IMR-90 (cell line): ENCODE measurements at regions not wholly inside any gene's neighbourhood (a gene's known extent, or its start where the extent isn't known, plus 50 kb on each side); places are given as distances from the start of the nearest gene placed in this dataset.
A peak's percentile ranks its signal among the peaks of the same experiment; 100 is the strongest.

ENCODE experiments used
- ATAC-seq: fragments of 200-7000 bp; cut with Tn5 transposase; 2 replicates; pipeline ENCODE4 v1.9.1; 2020; ENCODE audit warnings: low read depth, mild to moderate bottlenecking, moderate library complexity
- BruUV-seq: library from RNA; stranded (reverse); fragments of 400-500 nt; replicated peaks from 2 replicates; lab custom pipeline; 2021; lab: Mats Ljungman, UMichigan
- CTCF ChIA-PET: fragments of 300-600 bp; formaldehyde crosslinking; extraction: SDS; loops from one replicate; lab custom pipeline; 2021; ENCODE audit warnings: antibody characterized with exemption; lab: Yijun Ruan, JAX
- POLR2A ChIA-PET: fragments of 300-600 bp; sonication (Branson Sonifier 250); formaldehyde crosslinking; loops from one replicate; lab custom pipeline; 2022; ENCODE audit warnings: antibody characterized with exemption; ENCODE audit not compliant: unreplicated experiment; lab: Charles Lee
- DNase-seq: peaks from one replicate; pipeline ENCODE4 v3.0.0; 2013
- H2AFZ ChIP-seq: replicated peaks from 2 replicates; pipeline ENCODE3; 2013; ENCODE audit warnings: low read length, mild to moderate bottlenecking; ENCODE audit not compliant: poor library complexity
- H2AK5ac ChIP-seq: 2 replicates; pipeline ENCODE4 v1.6.1; 2013; ENCODE audit warnings: low read depth, low read length, inconsistent platforms
- H2AK9ac ChIP-seq: replicated peaks from 2 replicates; pipeline ENCODE3; 2013; ENCODE audit warnings: mild to moderate bottlenecking, low read depth, low read length, moderate library complexity; ENCODE audit not compliant: poor library complexity
- H2BK120ac ChIP-seq: 2 replicates; pipeline ENCODE4 v1.6.1; 2013; ENCODE audit warnings: low read depth, low read length, inconsistent platforms
- H2BK15ac ChIP-seq: 3 replicates; pipeline ENCODE4 v1.6.1; 2013; ENCODE audit warnings: low read depth, low read length, inconsistent platforms
- H2BK20ac ChIP-seq: 2 replicates; pipeline ENCODE4 v1.6.1; 2013; ENCODE audit warnings: low read depth, mild to moderate bottlenecking, inconsistent platforms, low read length, moderate library complexity
- H2BK5ac ChIP-seq: 2 replicates; pipeline ENCODE4 v1.6.1; 2013; ENCODE audit warnings: mild to moderate bottlenecking, low read depth, low read length, inconsistent platforms; ENCODE audit not compliant: poor library complexity, severe bottlenecking
- H3K14ac ChIP-seq: replicated peaks from 2 replicates; pipeline ENCODE4 v1.6.1; 2013; ENCODE audit warnings: low read depth, low read length, inconsistent platforms
- H3K18ac ChIP-seq: 2 replicates; pipeline ENCODE4 v1.6.1; 2013; ENCODE audit warnings: low read depth, low read length, control low read depth
- H3K23ac ChIP-seq: 2 replicates; pipeline ENCODE4 v1.6.1; 2013; ENCODE audit warnings: low read depth, low read length, inconsistent platforms
- H3K27ac ChIP-seq: 2 replicates; pipeline ENCODE4 v1.5.1; 2013; ENCODE audit warnings: mild to moderate bottlenecking, control low read depth, low read length; ENCODE audit not compliant: insufficient read depth
- H3K27me3 ChIP-seq: 2 replicates; pipeline ENCODE4 v1.6.1; 2013; ENCODE audit warnings: low read length; ENCODE audit not compliant: control insufficient read depth, insufficient read depth
- H3K36me3 ChIP-seq: 2 replicates; pipeline ENCODE4 v1.6.1; 2013; ENCODE audit warnings: low read length, mixed read lengths; ENCODE audit not compliant: control insufficient read depth, insufficient read depth
- H3K4ac ChIP-seq: 2 replicates; pipeline ENCODE4 v1.6.1; 2013; ENCODE audit warnings: low read depth, low read length, inconsistent platforms
- H3K4me1 ChIP-seq: 2 replicates; pipeline ENCODE4 v1.6.1; 2013; ENCODE audit warnings: low read length, mixed read lengths; ENCODE audit not compliant: control insufficient read depth, insufficient read depth
- H3K4me2 ChIP-seq: 2 replicates; pipeline ENCODE4 v1.6.1; 2013; ENCODE audit warnings: low read depth, mild to moderate bottlenecking, control low read depth, low read length, moderate library complexity
- H3K4me3 ChIP-seq: 2 replicates; pipeline ENCODE4 v1.5.1; 2013; ENCODE audit warnings: low read depth, mild to moderate bottlenecking, control low read depth, low read length, moderate library complexity; ENCODE audit not compliant: insufficient read depth
- H3K56ac ChIP-seq: 2 replicates; pipeline ENCODE4 v1.6.1; 2013; ENCODE audit warnings: low read length, inconsistent platforms; ENCODE audit not compliant: insufficient read depth; ENCODE audit errors: extremely low read depth
- H3K79me1 ChIP-seq, 2 experiments: 2 replicates each; pipeline ENCODE4 v1.6.1; 2013; ENCODE audit warnings: low read length in 2 of 2, inconsistent platforms in 1 of 2, low read depth in 1 of 2
- H3K9ac ChIP-seq: 2 replicates; pipeline ENCODE4 v1.6.1; 2013; ENCODE audit warnings: low read depth, low read length, control low read depth
- H3K9me1 ChIP-seq: 2 replicates; pipeline ENCODE4 v1.6.1; 2013; ENCODE audit warnings: low read length, inconsistent platforms; ENCODE audit not compliant: insufficient read depth
- H3K9me3 ChIP-seq: 2 replicates; pipeline ENCODE4 v1.6.1; 2013; ENCODE audit warnings: low read length; ENCODE audit not compliant: control insufficient read depth, insufficient read depth
- H4K20me1 ChIP-seq: 2 replicates; pipeline ENCODE4 v1.6.1; 2013; ENCODE audit warnings: low read length, inconsistent platforms; ENCODE audit not compliant: insufficient read depth
- H4K5ac ChIP-seq: 2 replicates; pipeline ENCODE4 v1.6.1; 2013; ENCODE audit warnings: mild to moderate bottlenecking, low read depth, low read length, control low read depth
- H4K8ac ChIP-seq, 2 experiments: 2 replicates each; pipeline ENCODE4 v1.6.1; 2013; ENCODE audit warnings: low read depth in 2 of 2, low read length in 2 of 2, control low read depth in 1 of 2, inconsistent platforms in 1 of 2
- H4K91ac ChIP-seq: 2 replicates; pipeline ENCODE4 v1.6.1; 2013; ENCODE audit warnings: low read depth, low read length, inconsistent platforms; ENCODE audit not compliant: insufficient read depth
- CTCF ChIP-seq: conservative IDR thresholded peaks from 2 replicates; pipeline ENCODE4 v1.5.1; 2012; ENCODE audit warnings: mild to moderate bottlenecking, low read depth, low read length, improper control_type of control experiment
- MAFK ChIP-seq: IDR thresholded peaks from 2 replicates; pipeline ENCODE4 v1.6.1; 2012; ENCODE audit warnings: low read depth, low read length, improper control_type of control experiment
- dilution Hi-C: fragments of 300-500 bp; cut with HindIII; formaldehyde crosslinking; loops from one replicate; pipeline ENCODE4 v1.14.3; 2018; ENCODE audit warnings: low sequenced_read_pairs; ENCODE audit not compliant: unreplicated experiment
- in situ Hi-C: fragments of 300-500 bp; cut with MboI; formaldehyde crosslinking; loops from 3 replicates; pipeline ENCODE4 v1.14.3; 2019; ENCODE audit warnings: low sequenced_read_pairs, inconsistent platforms, mixed read lengths
- intact Hi-C: fragments of 100-400 bp; cut with micrococcal nuclease; formaldehyde crosslinking; loops from 2 replicates; pipeline ENCODE4 v1.10.0; 2022

DNA sequence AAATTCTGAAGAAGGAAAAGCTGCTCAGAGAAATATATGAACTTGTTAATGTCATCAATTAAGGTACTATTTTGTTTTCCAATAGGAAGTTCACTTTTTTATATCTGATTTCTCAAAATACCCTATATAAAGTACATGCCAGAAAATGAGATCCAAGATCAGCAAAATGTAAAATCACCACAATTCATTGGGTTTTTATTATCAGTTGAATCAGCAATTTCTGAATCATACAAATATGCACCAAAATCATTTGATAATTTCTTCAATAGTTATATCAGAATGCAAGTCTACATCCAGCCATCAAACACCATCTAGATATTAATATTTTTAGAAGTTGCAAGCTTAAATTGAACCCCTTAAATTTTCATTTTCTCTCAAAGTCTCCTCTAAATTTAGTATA lies 1293.4 kb upstream of the NCAM2 start:
- dilution Hi-C loops, result no loop called here
- CTCF ChIA-PET, result no interaction called here

More for the DNA sequence above, 1293.4 kb upstream of the NCAM2 start:
- Histone ChIP-seq H3K56ac (no peak overlapping the region), H3K27me3 (no peaks in the 10 kb centered on the region), H3K9me1 (no peaks in the 10 kb centered on the region), H3K4me1 (no peaks in the 10 kb centered on the region), H2BK120ac (no peak overlapping the region), H3K23ac (no peak overlapping the region), H3K27ac (no peak overlapping the region), H3K18ac (no peak overlapping the region), H2AK5ac (no peak overlapping the region), H4K91ac (no peak overlapping the region), H3K4me2 (no peak overlapping the region), H4K5ac (no peak overlapping the region), H3K36me3 (no peaks in the 10 kb centered on the region), H3K79me1 (no peaks in the 10 kb centered on the region), H3K4me3 (no peak overlapping the region), H2AFZ (no peak overlapping the region), H3K14ac (no peak overlapping the region), H3K9me3 (peaks cover 13% of the 10 kb centered on the region), H2BK5ac (no peak overlapping the region), H4K20me1 (no peaks in the 10 kb centered on the region), H2BK15ac (no peak overlapping the region), H3K9ac (no peak overlapping the region), H3K4ac (no peak overlapping the region), H2BK20ac (no peak overlapping the region), H4K8ac (no peak overlapping the region), H2AK9ac (no peak overlapping the region)
- no peak for DNase-seq
- TF ChIP-seq MAFK, result peak; percentile 46; the same call in 1 of the 2 replicates
- TF ChIP-seq CTCF, result no peak
- no peak for ATAC-seq
- POLR2A ChIA-PET, result no interaction called here
- intact Hi-C loops (no loop called here), in situ Hi-C loops (no loop called here)
- BruUV-seq, result no TSS peak
